Tibial nerve (tissue), 4 donors: ENCODE measurements at regions not wholly inside any gene's neighbourhood (a gene's known extent, or its start where the extent isn't known, plus 50 kb on each side); places are given as distances from the start of the nearest gene placed in this dataset.

Experiments
- DNase-seq, 2 donors: peaks; one replicate each; pipeline ENCODE4 v3.0.0-alpha.2; 2019; ENCODE audit warnings: low spot score in 2 of 2
- H3K27ac ChIP-seq, 4 donors: fragments of 200-600 bp; sonication (generic) in 3 of 4; one replicate each; pipeline ENCODE4 v1.5.1; 2017 to 2019; ENCODE audit warnings: mild to moderate bottlenecking in 1 of 4
- H3K27me3 ChIP-seq, 2 donors: fragments of 200-600 bp; sonication (generic) in 1 of 2; one replicate each; pipeline versions ENCODE4 v1.5.1 to v1.6.0; 2017 to 2019
- H3K36me3 ChIP-seq, 3 donors: fragments of 200-600 bp; sonication (generic); one replicate each; pipeline ENCODE4 v1.5.1; 2018 to 2019
- H3K4me1 ChIP-seq, 4 donors: fragments of 200-600 bp; sonication (generic) in 3 of 4; one replicate each; pipeline ENCODE4 v1.5.1; 2017 to 2019
- H3K4me3 ChIP-seq, 4 donors: fragments of 200-600 bp; sonication (generic) in 3 of 4; one replicate each; pipeline ENCODE4 v1.5.1; 2017 to 2019; ENCODE audit warnings: mild to moderate bottlenecking in 1 of 4, moderate library complexity in 1 of 4
- H3K9me3 ChIP-seq, 4 donors: fragments of 200-600 bp; sonication (generic) in 3 of 4; one replicate each; pipeline ENCODE4 v1.5.1; 2017 to 2019
- CTCF ChIP-seq, 5 experiments: fragments of 200-600 bp in 3 of 5; fragments of 450-650 bp in 2 of 5; sonication (generic) in 3 of 5; IDR thresholded peaks; one replicate each; pipeline ENCODE4 v1.5.1; 2016 to 2019; ENCODE audit warnings: antibody characterized with exemption in 5 of 5, mild to moderate bottlenecking in 3 of 5, moderate library complexity in 2 of 5
- EP300 ChIP-seq, 2 donors: sonication (generic); formaldehyde crosslinking; IDR thresholded peaks; one replicate each; pipeline ENCODE4 v1.6.1; 2017; ENCODE audit warnings: antibody characterized with exemption in 2 of 2, mild to moderate bottlenecking in 1 of 2
- POLR2A ChIP-seq, 2 donors: fragments of 450-650 bp; IDR thresholded peaks; one replicate each; pipeline ENCODE4 v1.6.1; 2017; ENCODE audit warnings: antibody characterized with exemption in 2 of 2, mild to moderate bottlenecking in 2 of 2, moderate library complexity in 2 of 2
- WGBS, 2 donors: methylation state at CpG; one replicate each; pipeline ENCODE4 v1.1.5; 2018; 5-methylcytosine and 5-hydroxymethylcytosine counted together

- Histone ChIP-seq H3K27ac (no peak overlapping the region), H3K36me3 (no peaks in the 10 kb centered on the region), H3K27me3 (no peaks in the 10 kb centered on the region), H3K9me3 (no peaks in the 10 kb centered on the region), H3K4me3 (no peak overlapping the region), H3K4me1 (no peaks in the 10 kb centered on the region)
- WGBS, 2 donors: 92 to 98% methylated on average over 2 of the region's 2 CpGs
- no peak for TF ChIP-seq POLR2A (IDR thresholded peaks at IDR 0.05)
- no peak for TF ChIP-seq EP300 (IDR thresholded peaks at IDR 0.05)
- DNase-seq: no peak
Measured at GRCh38 chr18:34540897-34541296, 169.2 kb upstream of the DTNA start.

- DNase-seq: no peak
- no peak overlapping the region for H3K27ac ChIP-seq
- no peaks in the 10 kb centered on the region for H3K36me3 ChIP-seq
- TF ChIP-seq POLR2A (IDR thresholded peaks at IDR 0.05): no peak
- no peak for TF ChIP-seq EP300 (IDR thresholded peaks at IDR 0.05)
- TF ChIP-seq CTCF (IDR thresholded peaks at IDR 0.05): no peak
- no peaks in the 10 kb centered on the region for H3K9me3 ChIP-seq
- H3K4me1 ChIP-seq: no peaks in the 10 kb centered on the region
- H3K4me3 ChIP-seq: no peak overlapping the region
- no peaks in the 10 kb centered on the region for H3K27me3 ChIP-seq
Measured at GRCh38 chr18:34542625-34543024, 167.5 kb upstream of the DTNA start.

GRCh38 chr18:34543356-34543755, 166.7 kb upstream of the DTNA start:
- DNase-seq: no peak
- Histone ChIP-seq H3K9me3 (no peaks in the 10 kb centered on the region), H3K27ac (no peak overlapping the region), H3K36me3 (no peaks in the 10 kb centered on the region), H3K27me3 (no peaks in the 10 kb centered on the region), H3K4me1 (no peaks in the 10 kb centered on the region), H3K4me3 (no peak overlapping the region)
- TF ChIP-seq EP300 (IDR thresholded peaks at IDR 0.05): no peak
- no peak for TF ChIP-seq POLR2A (IDR thresholded peaks at IDR 0.05)
- no peak for TF ChIP-seq CTCF (IDR thresholded peaks at IDR 0.05)
- WGBS, 2 donors: 63 to 87% methylated on average over 1 of the region's 1 CpG

GRCh38 chr18:34543945-34544344, 166.2 kb upstream of the DTNA start:
- H3K9me3 ChIP-seq: no peaks in the 10 kb centered on the region
- no peaks in the 10 kb centered on the region for H3K4me1 ChIP-seq
- TF ChIP-seq POLR2A (IDR thresholded peaks at IDR 0.05): no peak
- TF ChIP-seq CTCF (IDR thresholded peaks at IDR 0.05): no peak
- TF ChIP-seq EP300 (IDR thresholded peaks at IDR 0.05): no peak
- no peak for DNase-seq
- WGBS, 2 donors: 25 to 46% methylated on average over 1 of the region's 1 CpG
- H3K36me3 ChIP-seq: no peaks in the 10 kb centered on the region
- H3K27me3 ChIP-seq: no peaks in the 10 kb centered on the region
- no peak overlapping the region for H3K4me3 ChIP-seq
- no peak overlapping the region for H3K27ac ChIP-seq

- WGBS, 2 donors: 65 to 66% methylated on average over 3 of the region's 3 CpGs
- Histone ChIP-seq H3K36me3 (no peaks in the 10 kb centered on the region), H3K27ac (no peak overlapping the region), H3K4me1 (no peaks in the 10 kb centered on the region), H3K4me3 (no peak overlapping the region), H3K9me3 (no peaks in the 10 kb centered on the region), H3K27me3 (no peaks in the 10 kb centered on the region)
- no peak for DNase-seq
- TF ChIP-seq CTCF (IDR thresholded peaks at IDR 0.05) (no peak), EP300 (IDR thresholded peaks at IDR 0.05) (no peak), POLR2A (IDR thresholded peaks at IDR 0.05) (no peak)
Measured at GRCh38 chr18:34544930-34545329, 165.2 kb upstream of the DTNA start.
